ENCODE measurements at regions not wholly inside any gene's neighbourhood (a gene's known extent, or its start where the extent isn't known, plus 50 kb on each side); places are given as distances from the start of the nearest gene placed in this dataset.
"Not testable (repeated sequence)": the region's sequence is repeated elsewhere in the genome, so short reads cannot be mapped to it uniquely, and the experiment has no call there.

- no peaks in the 10 kb centered on the region for H3K36me3 ChIP-seq (replicated peaks; ENCODE audit: insufficient read depth, low read depth)
- no peak for DNase-seq (ENCODE audit: low spot score)
- no peak overlapping the region for H3K27ac ChIP-seq
- 77% methylated on average over 1 of the region's 1 CpG for WGBS (ENCODE audit: low lambda C conversion rate, missing lambda C conversion rate)
- TF ChIP-seq EZH2 (IDR thresholded peaks at IDR 0.05; ENCODE audit: borderline replicate concordance) (no peak), EZH2phosphoT487 (IDR thresholded peaks at IDR 0.05; ENCODE audit: low read depth, severe bottlenecking, unreplicated experiment) (no peak), CTCF (IDR thresholded peaks at IDR 0.05; ENCODE audit: poor library complexity) (no peak)
- H3K79me2 ChIP-seq: no peaks in the 10 kb centered on the region
- no peaks in the 10 kb centered on the region for H3K9me3 ChIP-seq (ENCODE audit: low read depth)
- H2AFZ ChIP-seq: no peak overlapping the region
- no peak overlapping the region for H3K4me3 ChIP-seq
- no peak overlapping the region for H3K4me2 ChIP-seq
- H3K4me1 ChIP-seq (ENCODE audit: insufficient read depth): no peaks in the 10 kb centered on the region
- no peaks in the 10 kb centered on the region for H3K27me3 ChIP-seq
- no peaks in the 10 kb centered on the region for H4K20me1 ChIP-seq (ENCODE audit: insufficient read depth, poor library complexity, severe bottlenecking)
- H3K9me2 ChIP-seq (replicated peaks; ENCODE audit: insufficient read depth): no peaks in the 10 kb centered on the region
These were observed 367.6 kb upstream of the GYPC start for GRCh38 chr2:126288362-126288761.

- H3K27ac ChIP-seq; H3K4me2 ChIP-seq; H3K36me3 ChIP-seq (replicated peaks; ENCODE audit: insufficient read depth, low read depth); H3K9me3 ChIP-seq (ENCODE audit: low read depth); H4K20me1 ChIP-seq (ENCODE audit: insufficient read depth, poor library complexity, severe bottlenecking); H3K27me3 ChIP-seq; H2AFZ ChIP-seq; H3K79me2 ChIP-seq; H3K4me1 ChIP-seq (ENCODE audit: insufficient read depth); H3K4me3 ChIP-seq; H3K9me2 ChIP-seq (replicated peaks; ENCODE audit: insufficient read depth); DNase-seq (ENCODE audit: low spot score): not testable (repeated sequence)
- WGBS (ENCODE audit: low lambda C conversion rate, missing lambda C conversion rate): 86% methylated on average over 1 of the region's 1 CpG
These were observed 362.0 kb upstream of the GYPC start for GRCh38 chr2:126293962-126294361.

GRCh38 chr2:126299469-126299976, 356.4 kb upstream of the GYPC start:
- no peaks in the 10 kb centered on the region for H3K79me2 ChIP-seq
- H3K4me1 ChIP-seq (ENCODE audit: insufficient read depth): no peaks in the 10 kb centered on the region
- H3K9me2 ChIP-seq (replicated peaks; ENCODE audit: insufficient read depth): no peaks in the 10 kb centered on the region
- no peak for DNase-seq (ENCODE audit: low spot score)
- H3K4me2 ChIP-seq: no peak overlapping the region
- H2AFZ ChIP-seq: no peak overlapping the region
- TF ChIP-seq CTCF (IDR thresholded peaks at IDR 0.05; ENCODE audit: poor library complexity): no peak
- no peak for TF ChIP-seq EZH2 (IDR thresholded peaks at IDR 0.05; ENCODE audit: borderline replicate concordance)
- TF ChIP-seq EZH2phosphoT487 (IDR thresholded peaks at IDR 0.05; ENCODE audit: low read depth, severe bottlenecking, unreplicated experiment): no peak
- 100% methylated on average over 2 of the region's 2 CpGs for WGBS (ENCODE audit: low lambda C conversion rate, missing lambda C conversion rate)
- no peak overlapping the region for H3K4me3 ChIP-seq
- no peaks in the 10 kb centered on the region for H3K9me3 ChIP-seq (ENCODE audit: low read depth)
- H3K27me3 ChIP-seq: no peaks in the 10 kb centered on the region
- no peak overlapping the region for H3K27ac ChIP-seq
- no peaks in the 10 kb centered on the region for H3K36me3 ChIP-seq (replicated peaks; ENCODE audit: insufficient read depth, low read depth)
- H4K20me1 ChIP-seq (ENCODE audit: insufficient read depth, poor library complexity, severe bottlenecking): no peaks in the 10 kb centered on the region

GRCh38 chr2:126300348-126300747, 355.6 kb upstream of the GYPC start:
- no peaks in the 10 kb centered on the region for H3K36me3 ChIP-seq (replicated peaks; ENCODE audit: insufficient read depth, low read depth)
- DNase-seq (ENCODE audit: low spot score): no peak

More at GRCh38 chr2:126300348-126300747, 355.6 kb upstream of the GYPC start:
- no peak overlapping the region for H2AFZ ChIP-seq
- no peak overlapping the region for H3K4me2 ChIP-seq
- H3K27me3 ChIP-seq: no peaks in the 10 kb centered on the region
- no peak overlapping the region for H3K4me3 ChIP-seq
- H4K20me1 ChIP-seq (ENCODE audit: insufficient read depth, poor library complexity, severe bottlenecking): no peaks in the 10 kb centered on the region
- 100% methylated on average over 1 of the region's 1 CpG for WGBS (ENCODE audit: low lambda C conversion rate, missing lambda C conversion rate)
- no peaks in the 10 kb centered on the region for H3K79me2 ChIP-seq
- H3K27ac ChIP-seq: no peak overlapping the region
- TF ChIP-seq EZH2 (IDR thresholded peaks at IDR 0.05; ENCODE audit: borderline replicate concordance) (no peak), EZH2phosphoT487 (IDR thresholded peaks at IDR 0.05; ENCODE audit: low read depth, severe bottlenecking, unreplicated experiment) (no peak), CTCF (IDR thresholded peaks at IDR 0.05; ENCODE audit: poor library complexity) (no peak)
- H3K9me2 ChIP-seq (replicated peaks; ENCODE audit: insufficient read depth): no peaks in the 10 kb centered on the region
- H3K4me1 ChIP-seq (ENCODE audit: insufficient read depth): no peaks in the 10 kb centered on the region
- no peaks in the 10 kb centered on the region for H3K9me3 ChIP-seq (ENCODE audit: low read depth)
